ENCODE measurements at regions not wholly inside any gene's neighbourhood (a gene's known extent, or its start where the extent isn't known, plus 50 kb on each side); places are given as distances from the start of the nearest gene placed in this dataset.
"Not testable (repeated sequence)": the region's sequence is repeated elsewhere in the genome, so short reads cannot be mapped to it uniquely, and the experiment has no call there.

- intact Hi-C loops (cut with micrococcal nuclease): no loop called here
- no peaks in the 10 kb centered on the region for H3K27me3 Mint-ChIP-seq (ENCODE audit: low read depth)
- H3K4me1 Mint-ChIP-seq (ENCODE audit: low read depth): no peaks in the 10 kb centered on the region
- H3K27ac Mint-ChIP-seq: no peak overlapping the region
- no peaks in the 10 kb centered on the region for H3K36me3 Mint-ChIP-seq (ENCODE audit: low read depth)
- CTCF ChIA-PET: interaction anchor here (0.6 kb wide), 1 partner anchor 480 kb away, joined by 3 read pairs; no protein-coding TSS in a partner anchor
- H3K4me3 Mint-ChIP-seq: no peak overlapping the region
- DNase-seq: no peak
- no peaks in the 10 kb centered on the region for H3K9me3 Mint-ChIP-seq
These were observed 206.7 kb upstream of the CNKSR2 start for GRCh38 chrX:21167494-21167893.

GRCh38 chrX:21168401-21169160 is 205.6 kb upstream of the CNKSR2 start:
- Mint-ChIP-seq H3K4me3 (no peak overlapping the region), H3K27me3 (ENCODE audit: low read depth) (no peaks in the 10 kb centered on the region), H3K9me3 (no peaks in the 10 kb centered on the region), H3K36me3 (ENCODE audit: low read depth) (no peaks in the 10 kb centered on the region), H3K4me1 (ENCODE audit: low read depth) (no peaks in the 10 kb centered on the region), H3K27ac (no peak overlapping the region)
- CTCF ChIA-PET: no interaction called here
- no peak for DNase-seq
- intact Hi-C loops (cut with micrococcal nuclease): no loop called here

- H3K4me3 Mint-ChIP-seq: no peak overlapping the region
- H3K36me3 Mint-ChIP-seq (ENCODE audit: low read depth): no peaks in the 10 kb centered on the region
- H3K4me1 Mint-ChIP-seq (ENCODE audit: low read depth): no peaks in the 10 kb centered on the region
- H3K9me3 Mint-ChIP-seq: no peaks in the 10 kb centered on the region
- intact Hi-C loops (cut with micrococcal nuclease): no loop called here
- no peak overlapping the region for H3K27ac Mint-ChIP-seq
- DNase-seq: no peak
- H3K27me3 Mint-ChIP-seq (ENCODE audit: low read depth): no peaks in the 10 kb centered on the region
- CTCF ChIA-PET: interaction anchor here (0.6 kb wide), 1 partner anchor 13 kb away, joined by 3 read pairs; no protein-coding TSS in a partner anchor
These were observed 203.0 kb upstream of the CNKSR2 start for GRCh38 chrX:21171181-21171580.

- intact Hi-C loops (cut with micrococcal nuclease): no loop called here
- Mint-ChIP-seq H3K4me3 (no peak overlapping the region), H3K36me3 (ENCODE audit: low read depth) (no peaks in the 10 kb centered on the region), H3K27me3 (ENCODE audit: low read depth) (no peaks in the 10 kb centered on the region), H3K4me1 (ENCODE audit: low read depth) (no peaks in the 10 kb centered on the region), H3K27ac (no peak overlapping the region), H3K9me3 (no peaks in the 10 kb centered on the region)
- no peak for DNase-seq
- CTCF ChIA-PET: no interaction called here
These were observed 199.8 kb upstream of the CNKSR2 start for GRCh38 chrX:21174439-21174838.

GRCh38 chrX:21176921-21177571 is 197.2 kb upstream of the CNKSR2 start:
- Mint-ChIP-seq H3K4me3 (no peak overlapping the region), H3K27ac (no peak overlapping the region), H3K36me3 (ENCODE audit: low read depth) (no peaks in the 10 kb centered on the region), H3K4me1 (ENCODE audit: low read depth) (no peaks in the 10 kb centered on the region), H3K9me3 (no peaks in the 10 kb centered on the region), H3K27me3 (ENCODE audit: low read depth) (no peaks in the 10 kb centered on the region)
- intact Hi-C loops (cut with micrococcal nuclease): no loop called here
- CTCF ChIA-PET: no interaction called here
- DNase-seq: no peak

GRCh38 chrX:21181232-21181853 is 192.9 kb upstream of the CNKSR2 start:
- H3K4me1 Mint-ChIP-seq (ENCODE audit: low read depth): no peaks in the 10 kb centered on the region
- H3K9me3 Mint-ChIP-seq: no peaks in the 10 kb centered on the region
- no peak for DNase-seq
- no peaks in the 10 kb centered on the region for H3K27me3 Mint-ChIP-seq (ENCODE audit: low read depth)
- no peaks in the 10 kb centered on the region for H3K36me3 Mint-ChIP-seq (ENCODE audit: low read depth)
- no peak overlapping the region for H3K27ac Mint-ChIP-seq
- intact Hi-C loops (cut with micrococcal nuclease): no loop called here
- CTCF ChIA-PET: no interaction called here
- no peak overlapping the region for H3K4me3 Mint-ChIP-seq

GRCh38 chrX:21193196-21193595 is 181.0 kb upstream of the CNKSR2 start:
- Mint-ChIP-seq H3K4me1 (ENCODE audit: low read depth) (no peaks in the 10 kb centered on the region), H3K4me3 (no peak overlapping the region), H3K27me3 (ENCODE audit: low read depth) (no peaks in the 10 kb centered on the region), H3K27ac (no peak overlapping the region), H3K9me3 (peaks cover 2% of the 10 kb centered on the region), H3K36me3 (ENCODE audit: low read depth) (no peaks in the 10 kb centered on the region)
- CTCF ChIA-PET: no interaction called here
- no peak for DNase-seq
- intact Hi-C loops (cut with micrococcal nuclease): no loop called here

GRCh38 chrX:21194526-21194925 is 179.7 kb upstream of the CNKSR2 start:
- intact Hi-C loops (cut with micrococcal nuclease): no loop called here
- no peak overlapping the region for H3K4me3 Mint-ChIP-seq
- H3K36me3 Mint-ChIP-seq (ENCODE audit: low read depth): no peaks in the 10 kb centered on the region
- no peak overlapping the region for H3K27ac Mint-ChIP-seq
- DNase-seq: no peak
- no peaks in the 10 kb centered on the region for H3K27me3 Mint-ChIP-seq (ENCODE audit: low read depth)
- CTCF ChIA-PET: no interaction called here
- no peaks in the 10 kb centered on the region for H3K4me1 Mint-ChIP-seq (ENCODE audit: low read depth)
- no peaks in the 10 kb centered on the region for H3K9me3 Mint-ChIP-seq

GRCh38 chrX:21207080-21207479 is 167.1 kb upstream of the CNKSR2 start:
- CTCF ChIA-PET: no interaction called here
- no peak overlapping the region for H3K4me3 Mint-ChIP-seq
- no peak for DNase-seq
- H3K36me3 Mint-ChIP-seq (ENCODE audit: low read depth): no peaks in the 10 kb centered on the region
- no peaks in the 10 kb centered on the region for H3K4me1 Mint-ChIP-seq (ENCODE audit: low read depth)
- intact Hi-C loops (cut with micrococcal nuclease): no loop called here
- H3K27ac Mint-ChIP-seq: no peak overlapping the region
- no peaks in the 10 kb centered on the region for H3K27me3 Mint-ChIP-seq (ENCODE audit: low read depth)
- H3K9me3 Mint-ChIP-seq: peaks cover 10% of the 10 kb centered on the region

- intact Hi-C loops (cut with micrococcal nuclease); DNase-seq; H3K4me3 Mint-ChIP-seq; CTCF ChIA-PET; H3K27ac Mint-ChIP-seq; H3K9me3 Mint-ChIP-seq; H3K4me1 Mint-ChIP-seq (ENCODE audit: low read depth); H3K27me3 Mint-ChIP-seq (ENCODE audit: low read depth); H3K36me3 Mint-ChIP-seq (ENCODE audit: low read depth): not testable (repeated sequence)
These were observed 155.0 kb upstream of the CNKSR2 start for GRCh38 chrX:21219208-21219607.

- Mint-ChIP-seq H3K36me3 (ENCODE audit: low read depth) (no peaks in the 10 kb centered on the region), H3K4me3 (no peak overlapping the region), H3K27me3 (ENCODE audit: low read depth) (no peaks in the 10 kb centered on the region), H3K27ac (no peak overlapping the region), H3K9me3 (peaks cover 1% of the 10 kb centered on the region), H3K4me1 (ENCODE audit: low read depth) (no peaks in the 10 kb centered on the region)
- intact Hi-C loops (cut with micrococcal nuclease): no loop called here
- CTCF ChIA-PET: no interaction called here
- no peak for DNase-seq
These were observed 148.6 kb upstream of the CNKSR2 start for GRCh38 chrX:21225643-21226042.

- DNase-seq; intact Hi-C loops (cut with micrococcal nuclease); H3K4me1 Mint-ChIP-seq (ENCODE audit: low read depth); H3K27me3 Mint-ChIP-seq (ENCODE audit: low read depth); H3K4me3 Mint-ChIP-seq; H3K27ac Mint-ChIP-seq; H3K36me3 Mint-ChIP-seq (ENCODE audit: low read depth); H3K9me3 Mint-ChIP-seq; CTCF ChIA-PET: not testable (repeated sequence)
These were observed 145.2 kb upstream of the CNKSR2 start for GRCh38 chrX:21228974-21229373.

- CTCF ChIA-PET: no interaction called here
- H3K36me3 Mint-ChIP-seq (ENCODE audit: low read depth): no peaks in the 10 kb centered on the region
- no peak overlapping the region for H3K27ac Mint-ChIP-seq
- intact Hi-C loops (cut with micrococcal nuclease): no loop called here
- no peaks in the 10 kb centered on the region for H3K27me3 Mint-ChIP-seq (ENCODE audit: low read depth)
- H3K4me1 Mint-ChIP-seq (ENCODE audit: low read depth): no peaks in the 10 kb centered on the region
- H3K9me3 Mint-ChIP-seq: no peaks in the 10 kb centered on the region
- H3K4me3 Mint-ChIP-seq: no peak overlapping the region
- DNase-seq: no peak
These were observed 119.1 kb upstream of the CNKSR2 start for GRCh38 chrX:21255032-21255618.
